Superior temporal gyrus (tissue), 1 donor: ENCODE measurements at regions not wholly inside any gene's neighbourhood (a gene's known extent, or its start where the extent isn't known, plus 50 kb on each side); places are given as distances from the start of the nearest gene placed in this dataset.

Source experiments
- DNase-seq: peaks from one replicate; pipeline ENCODE4 v3.0.0-alpha.2; 2016; ENCODE audit errors: extremely low spot score

GRCh38 chr18:79626905-79627749, 52.5 kb upstream of the CTDP1 start:
- DNase-seq, result no peak

GRCh38 chr18:79627750-79628294, 51.8 kb upstream of the CTDP1 start:
- DNase-seq, result no peak

- DNase-seq, result no peak
These were observed 51.0 kb upstream of the CTDP1 start for GRCh38 chr18:79628416-79629248.

- DNase-seq, result no peak
These were observed 50.4 kb upstream of the CTDP1 start for GRCh38 chr18:79629249-79629558.

- DNase-seq, result no peak
These were observed 50.0 kb upstream of the CTDP1 start for GRCh38 chr18:79629606-79630005.
